ENCODE measurements at regions not wholly inside any gene's neighbourhood (a gene's known extent, or its start where the extent isn't known, plus 50 kb on each side); places are given as distances from the start of the nearest gene placed in this dataset.

DNA sequence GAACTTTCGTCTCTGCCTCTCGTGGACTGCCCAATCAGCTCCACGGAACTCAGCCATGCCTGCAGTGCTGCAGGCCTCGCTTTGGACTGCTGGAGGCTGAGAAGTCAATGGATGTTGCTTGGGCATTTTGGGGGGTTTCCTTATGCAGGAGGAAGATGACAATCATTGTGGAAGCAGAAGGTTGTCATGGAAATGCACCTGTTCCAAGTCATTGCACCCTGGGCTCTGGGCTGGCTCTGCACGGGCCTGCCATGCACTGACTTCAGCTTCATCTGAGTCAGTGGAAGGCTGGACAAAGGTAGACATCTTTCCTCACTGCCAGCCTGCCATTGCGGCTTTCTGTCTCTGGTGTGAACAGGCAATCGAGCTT lies 217.3 kb downstream of the RPS24 start:
- ATAC-seq (no peak), DNase-seq (no peak), FAIRE-seq (no peak)
- WGBS, 2 donors = 83 to 85% methylated on average over 7 of the region's 7 CpGs
- no peak overlapping the region for H3K4me3 ChIP-seq
- H3K27ac ChIP-seq = no peak overlapping the region
- H3K36me3 ChIP-seq = no peaks in the 10 kb centered on the region
- TF ChIP-seq, protein P1, sequence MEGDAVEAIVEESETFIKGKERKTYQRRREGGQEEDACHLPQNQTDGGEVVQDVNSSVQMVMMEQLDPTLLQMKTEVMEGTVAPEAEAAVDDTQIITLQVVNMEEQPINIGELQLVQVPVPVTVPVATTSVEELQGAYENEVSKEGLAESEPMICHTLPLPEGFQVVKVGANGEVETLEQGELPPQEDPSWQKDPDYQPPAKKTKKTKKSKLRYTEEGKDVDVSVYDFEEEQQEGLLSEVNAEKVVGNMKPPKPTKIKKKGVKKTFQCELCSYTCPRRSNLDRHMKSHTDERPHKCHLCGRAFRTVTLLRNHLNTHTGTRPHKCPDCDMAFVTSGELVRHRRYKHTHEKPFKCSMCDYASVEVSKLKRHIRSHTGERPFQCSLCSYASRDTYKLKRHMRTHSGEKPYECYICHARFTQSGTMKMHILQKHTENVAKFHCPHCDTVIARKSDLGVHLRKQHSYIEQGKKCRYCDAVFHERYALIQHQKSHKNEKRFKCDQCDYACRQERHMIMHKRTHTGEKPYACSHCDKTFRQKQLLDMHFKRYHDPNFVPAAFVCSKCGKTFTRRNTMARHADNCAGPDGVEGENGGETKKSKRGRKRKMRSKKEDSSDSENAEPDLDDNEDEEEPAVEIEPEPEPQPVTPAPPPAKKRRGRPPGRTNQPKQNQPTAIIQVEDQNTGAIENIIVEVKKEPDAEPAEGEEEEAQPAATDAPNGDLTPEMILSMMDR (IDR thresholded peaks at IDR 0.05) = no peak
- intact Hi-C loops (cut with DNase I) = no loop called here
- no peaks in the 10 kb centered on the region for H3K4me1 ChIP-seq
- H3K27me3 ChIP-seq = no peaks in the 10 kb centered on the region
- no peaks in the 10 kb centered on the region for H3K9me3 ChIP-seq

DNA sequence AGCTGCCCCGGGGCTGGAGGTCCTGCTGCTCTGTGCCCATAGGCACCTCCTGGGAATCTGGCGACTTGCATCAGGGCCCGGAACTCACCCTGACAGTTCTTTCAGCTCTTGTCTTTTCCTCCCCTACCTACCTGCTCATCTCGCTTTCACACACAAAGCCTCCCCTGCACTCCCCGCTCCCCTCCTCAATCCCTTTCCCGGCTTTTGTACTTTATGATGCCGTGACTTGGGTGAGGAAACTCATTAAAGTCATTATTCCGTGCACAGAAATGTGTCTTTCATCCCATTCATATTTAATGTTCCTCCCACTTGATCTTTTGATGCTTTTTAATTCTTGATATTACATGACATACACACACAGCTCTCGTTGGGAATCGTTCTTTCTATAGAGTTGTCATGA lies 218.6 kb downstream of the RPS24 start:
- 79 to 92% methylated on average over 10 of the region's 10 CpGs for WGBS, 2 donors
- no peaks in the 10 kb centered on the region for H3K36me3 ChIP-seq
- TF ChIP-seq, protein P1 (IDR thresholded peaks at IDR 0.05) = no peak
- intact Hi-C loops (cut with DNase I) = no loop called here
- no peaks in the 10 kb centered on the region for H3K4me1 ChIP-seq
- no peak overlapping the region for H3K27ac ChIP-seq
- FAIRE-seq = no peak
- H3K9me3 ChIP-seq = no peaks in the 10 kb centered on the region
- no peak overlapping the region for H3K4me3 ChIP-seq
- no peak for DNase-seq
- no peak for ATAC-seq
- H3K27me3 ChIP-seq = no peaks in the 10 kb centered on the region

DNA sequence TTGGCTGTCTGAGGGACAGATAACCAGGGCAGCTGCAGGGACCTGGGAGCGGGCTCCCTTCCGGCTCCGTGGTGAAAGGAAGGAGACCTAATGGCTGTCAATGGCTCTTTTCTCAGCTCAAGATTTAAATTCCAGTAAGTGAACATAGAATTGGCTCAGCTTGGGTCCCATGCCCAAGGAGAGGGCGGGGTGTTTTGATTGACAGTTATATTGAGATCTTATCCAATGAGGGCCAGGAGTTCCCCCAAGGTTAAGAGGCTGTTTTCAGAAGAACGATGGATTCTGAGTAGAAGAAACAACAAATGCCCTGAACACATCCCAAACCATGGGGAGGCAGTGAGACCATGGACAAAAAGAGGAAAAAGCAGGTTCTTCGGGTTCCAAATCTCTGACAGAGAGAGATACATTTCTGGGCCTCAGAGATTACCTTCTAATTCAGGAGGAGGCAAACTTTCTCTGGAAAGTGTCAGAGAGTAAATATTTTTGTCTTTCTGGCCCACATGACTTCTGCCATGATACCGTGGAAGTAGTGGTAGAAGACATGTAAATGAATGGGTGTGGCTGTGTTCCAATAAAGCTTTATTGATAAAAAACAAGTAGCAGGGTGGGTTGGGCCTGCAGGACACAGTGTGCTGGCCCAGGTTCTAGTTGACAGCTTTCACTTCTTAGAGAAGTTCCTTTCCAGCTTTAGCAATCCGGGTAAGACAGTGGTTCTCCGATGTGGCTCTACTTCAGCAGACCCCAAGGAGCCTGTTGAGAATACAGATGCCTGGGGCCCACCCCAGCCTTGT lies 219.6 kb downstream of the RPS24 start:
- no peaks in the 10 kb centered on the region for H3K4me1 ChIP-seq
- TF ChIP-seq, protein P1 (IDR thresholded peaks at IDR 0.05) = no peak
- H3K27ac ChIP-seq = no peak overlapping the region
- intact Hi-C loops (cut with DNase I) = no loop called here
- FAIRE-seq (no peak), DNase-seq (no peak), ATAC-seq (no peak)
- no peaks in the 10 kb centered on the region for H3K9me3 ChIP-seq
- H3K36me3 ChIP-seq = no peaks in the 10 kb centered on the region
- no peak overlapping the region for H3K4me3 ChIP-seq
- no peaks in the 10 kb centered on the region for H3K27me3 ChIP-seq
- 77 to 91% methylated on average over 9 of the region's 9 CpGs for WGBS, 2 donors

DNA sequence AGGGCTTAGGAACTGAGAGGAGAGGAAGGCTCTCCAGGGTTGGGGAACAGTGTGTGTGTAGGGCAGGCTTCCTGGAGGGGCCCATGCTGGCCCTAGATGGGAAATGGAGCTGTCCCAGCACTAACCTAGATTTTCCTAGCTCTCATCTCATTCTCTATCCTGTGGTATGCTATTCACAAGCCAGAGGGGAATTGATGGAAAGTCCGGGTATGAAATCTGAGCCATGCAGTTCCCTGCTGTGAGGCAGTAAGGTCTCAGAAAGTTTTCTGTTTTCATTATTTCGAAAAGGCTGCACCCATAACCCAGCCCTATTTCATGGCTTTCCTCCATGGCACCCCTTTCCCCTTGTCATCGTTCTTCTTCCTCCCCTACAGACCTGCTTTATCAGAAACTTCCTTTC lies 220.3 kb downstream of the RPS24 start:
- no peaks in the 10 kb centered on the region for H3K36me3 ChIP-seq
- H3K4me3 ChIP-seq = no peak overlapping the region
- WGBS, 2 donors = 71 to 74% methylated on average over 3 of the region's 3 CpGs
- no peaks in the 10 kb centered on the region for H3K9me3 ChIP-seq
- TF ChIP-seq, protein P1 (IDR thresholded peaks at IDR 0.05) = no peak
- H3K27ac ChIP-seq = no peak overlapping the region
- H3K4me1 ChIP-seq = no peaks in the 10 kb centered on the region
- no peaks in the 10 kb centered on the region for H3K27me3 ChIP-seq
- intact Hi-C loops (cut with DNase I) = no loop called here
- DNase-seq (no peak), FAIRE-seq (no peak), ATAC-seq (no peak)

DNA sequence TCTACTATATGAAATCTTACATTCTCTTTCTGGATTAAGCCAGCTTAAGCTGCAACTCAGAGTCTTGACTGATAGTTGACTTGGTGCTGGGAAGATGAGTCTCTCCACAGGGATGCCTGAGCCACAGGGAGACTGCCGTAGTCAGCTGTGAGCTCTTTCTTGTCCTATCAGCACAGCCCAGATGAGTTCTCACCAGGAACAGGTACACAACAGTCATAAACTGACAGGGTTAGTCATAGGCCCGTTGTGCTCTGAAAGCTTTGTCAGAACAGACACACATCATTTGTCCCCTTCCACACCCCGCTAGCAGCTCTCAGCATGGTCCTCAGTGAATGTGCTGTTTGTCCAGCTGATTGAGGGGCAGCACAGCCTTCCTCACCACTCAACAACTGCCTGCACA lies 221.6 kb downstream of the RPS24 start:
- no peak overlapping the region for H3K4me3 ChIP-seq
- TF ChIP-seq, protein P1 (IDR thresholded peaks at IDR 0.05) = no peak
- no peaks in the 10 kb centered on the region for H3K9me3 ChIP-seq
- intact Hi-C loops (cut with DNase I) = no loop called here
- FAIRE-seq (no peak), ATAC-seq (no peak), DNase-seq (no peak)
- no peaks in the 10 kb centered on the region for H3K27me3 ChIP-seq
- no peaks in the 10 kb centered on the region for H3K4me1 ChIP-seq
- no peaks in the 10 kb centered on the region for H3K36me3 ChIP-seq
- H3K27ac ChIP-seq = no peak overlapping the region
- 83 to 86% methylated on average over 3 of the region's 3 CpGs for WGBS, 2 donors

Data from pancreas (tissue), 10 donors.